Transverse colon (tissue), 4 donors: ENCODE measurements at regions not wholly inside any gene's neighbourhood (a gene's known extent, or its start where the extent isn't known, plus 50 kb on each side); places are given as distances from the start of the nearest gene placed in this dataset.

Experiments
- DNase-seq: peaks from one replicate; pipeline ENCODE4 v3.0.0-alpha.2; 2019
- H3K27ac ChIP-seq, 4 donors: fragments of 200-600 bp; sonication (generic); 2 replicates each; pipeline ENCODE4 v1.5.1; 2016 to 2018; ENCODE audit warnings: inconsistent platforms in 4 of 4
- H3K27me3 ChIP-seq: fragments of 200-600 bp; sonication (generic); 2 replicates; pipeline ENCODE4 v1.5.1; 2017; ENCODE audit warnings: inconsistent platforms
- H3K36me3 ChIP-seq, 4 donors: fragments of 200-600 bp; sonication (generic); 2 replicates each; pipeline ENCODE4 v1.5.1; 2017 to 2019; ENCODE audit warnings: inconsistent platforms in 4 of 4
- H3K4me1 ChIP-seq, 4 donors: fragments of 200-600 bp; sonication (generic); 2 replicates each; pipeline ENCODE4 v1.5.1; 2017 to 2020; ENCODE audit warnings: inconsistent platforms in 4 of 4
- H3K4me3 ChIP-seq, 4 donors: fragments of 200-600 bp; sonication (generic); 1 replicate in 1 of 4; 2 replicates in 3 of 4; pipeline versions ENCODE4 v1.5.1 to v1.6.1; 2017 to 2019; ENCODE audit warnings: inconsistent platforms in 4 of 4
- H3K9me3 ChIP-seq, 2 donors: fragments of 200-600 bp; sonication (generic); 2 replicates each; pipeline ENCODE4 v1.5.1; 2017 to 2019; ENCODE audit warnings: inconsistent platforms in 2 of 2
- EP300 ChIP-seq: sonication (generic); formaldehyde crosslinking; IDR thresholded peaks from one replicate; pipeline ENCODE4 v1.6.1; 2017; ENCODE audit warnings: antibody characterized with exemption, low read depth
- POLR2A ChIP-seq: fragments of 450-650 bp; IDR thresholded peaks from one replicate; pipeline ENCODE4 v1.6.1; 2016; ENCODE audit warnings: antibody characterized with exemption, mild to moderate bottlenecking, moderate library complexity
- POLR2AphosphoS5 ChIP-seq, 3 donors: sonication (generic); formaldehyde crosslinking; IDR thresholded peaks; one replicate each; pipeline ENCODE4 v1.6.1; 2016; ENCODE audit warnings: antibody characterized with exemption in 3 of 3
- WGBS, 2 donors: methylation state at CpG; one replicate each; pipeline ENCODE4 v1.1.5; 2018; ENCODE audit warnings: low coverage in 1 of 2; 5-methylcytosine and 5-hydroxymethylcytosine counted together
- in situ Hi-C, 4 donors: fragments of 200-750 bp; cut with MboI; loops; one replicate each; pipeline versions ENCODE4 v1.15.0 to v1.15.1; 2017; ENCODE audit warnings: low sequenced_read_pairs in 3 of 4, low pct_ligation_motif_present in 1 of 4, low pct_unique_long_range_greater_than_20kb in 1 of 4
- intact Hi-C: fragments of 100-400 bp; cut with DNase I; formaldehyde crosslinking; loops from one replicate; pipeline ENCODE4 v1.15.1; 2023; ENCODE audit warnings: low total_unique reads
- TF ChIP-seq, protein P1 (sequence below), 5 experiments: fragments of 200-600 bp in 3 of 5; fragments of 450-650 bp in 2 of 5; sonication (generic) in 3 of 5; IDR thresholded peaks; 1 replicate in 2 of 5; 2 replicates in 3 of 5; pipeline ENCODE4 v1.5.1; 2016 to 2017; ENCODE audit warnings: antibody characterized with exemption in 5 of 5, inconsistent platforms in 3 of 5, mild to moderate bottlenecking in 2 of 5, moderate library complexity in 1 of 5

DNA sequence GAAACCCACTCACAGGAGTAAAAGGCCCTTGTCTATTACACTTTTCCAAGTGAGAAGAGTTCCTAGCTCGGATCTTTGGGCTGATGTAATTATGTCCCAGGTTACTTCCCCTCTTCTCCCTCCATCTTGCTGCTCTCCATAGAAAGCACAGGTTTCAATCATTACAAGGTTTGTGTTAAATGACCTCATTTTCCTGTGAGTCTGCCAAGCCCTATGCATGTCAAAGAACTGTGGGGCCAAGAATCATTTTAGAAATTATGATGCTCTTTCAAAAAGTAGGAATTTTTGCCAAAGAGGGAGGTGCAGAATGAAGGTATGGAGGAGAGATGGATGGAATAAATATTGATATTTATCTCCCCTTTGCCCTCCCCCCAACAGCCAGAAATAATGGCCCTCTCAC, 129.3 kb upstream of the TPM1 start:
- Histone ChIP-seq H3K4me3 (no peak overlapping the region), H3K27me3 (no peaks in the 10 kb centered on the region), H3K9me3 (no peaks in the 10 kb centered on the region), H3K36me3 (no peaks in the 10 kb centered on the region), H3K27ac (no peak overlapping the region), H3K4me1 (no peaks in the 10 kb centered on the region)
- 53% methylated on average over 1 of the region's 1 CpG; no CpG with 5 or more reads in 1 of the 2 donors for WGBS, 2 donors
- DNase-seq = no peak
- in situ Hi-C loops (no loop called here), intact Hi-C loops (loop anchor here (5.0 kb wide), 1 partner anchor 44 kb away; no protein-coding TSS in a partner anchor)
- no peak for TF ChIP-seq POLR2AphosphoS5 (IDR thresholded peaks at IDR 0.05)
- TF ChIP-seq, protein P1, sequence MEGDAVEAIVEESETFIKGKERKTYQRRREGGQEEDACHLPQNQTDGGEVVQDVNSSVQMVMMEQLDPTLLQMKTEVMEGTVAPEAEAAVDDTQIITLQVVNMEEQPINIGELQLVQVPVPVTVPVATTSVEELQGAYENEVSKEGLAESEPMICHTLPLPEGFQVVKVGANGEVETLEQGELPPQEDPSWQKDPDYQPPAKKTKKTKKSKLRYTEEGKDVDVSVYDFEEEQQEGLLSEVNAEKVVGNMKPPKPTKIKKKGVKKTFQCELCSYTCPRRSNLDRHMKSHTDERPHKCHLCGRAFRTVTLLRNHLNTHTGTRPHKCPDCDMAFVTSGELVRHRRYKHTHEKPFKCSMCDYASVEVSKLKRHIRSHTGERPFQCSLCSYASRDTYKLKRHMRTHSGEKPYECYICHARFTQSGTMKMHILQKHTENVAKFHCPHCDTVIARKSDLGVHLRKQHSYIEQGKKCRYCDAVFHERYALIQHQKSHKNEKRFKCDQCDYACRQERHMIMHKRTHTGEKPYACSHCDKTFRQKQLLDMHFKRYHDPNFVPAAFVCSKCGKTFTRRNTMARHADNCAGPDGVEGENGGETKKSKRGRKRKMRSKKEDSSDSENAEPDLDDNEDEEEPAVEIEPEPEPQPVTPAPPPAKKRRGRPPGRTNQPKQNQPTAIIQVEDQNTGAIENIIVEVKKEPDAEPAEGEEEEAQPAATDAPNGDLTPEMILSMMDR (IDR thresholded peaks at IDR 0.05) = no peak
- TF ChIP-seq POLR2A = no peak
- TF ChIP-seq EP300 = no peak

DNA sequence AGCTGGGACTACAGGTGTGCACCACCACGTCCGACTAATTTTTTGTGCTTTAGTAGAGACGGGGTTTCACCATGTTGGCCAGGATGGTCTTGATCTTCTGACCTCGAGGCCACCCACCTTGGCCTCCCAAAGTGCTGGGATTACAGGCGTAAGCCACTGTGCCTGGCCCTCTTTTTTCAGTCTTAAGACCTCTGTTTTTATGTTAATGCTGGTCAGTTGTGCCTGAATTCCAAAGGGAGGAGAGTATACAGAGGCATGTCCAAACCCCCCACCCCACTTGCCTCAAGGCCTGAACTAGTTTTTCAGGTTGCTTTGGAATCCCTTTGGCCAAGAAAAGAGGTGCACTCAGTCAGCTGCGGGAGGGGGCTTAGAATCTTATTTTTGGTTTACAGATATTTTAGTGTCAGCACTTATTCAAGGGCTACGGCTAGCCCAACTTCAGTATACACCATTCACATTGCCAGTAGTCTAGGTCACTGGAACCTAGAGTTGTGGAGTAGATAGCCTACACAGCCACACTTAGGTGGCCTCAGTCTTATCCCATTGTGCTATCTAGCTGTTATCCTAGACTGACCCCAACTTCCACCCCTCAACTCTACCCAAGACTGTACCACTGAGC, 128.0 kb upstream of the TPM1 start:
- H3K27me3 ChIP-seq = no peaks in the 10 kb centered on the region
- in situ Hi-C loops = no loop called here
- DNase-seq = no peak
- no peak overlapping the region for H3K27ac ChIP-seq
- H3K9me3 ChIP-seq = no peaks in the 10 kb centered on the region
- intact Hi-C loops = loop anchor here (5.0 kb wide), 1 partner anchor 43 kb away; no protein-coding TSS in a partner anchor
- TF ChIP-seq POLR2A (no peak), EP300 (no peak), POLR2AphosphoS5 (IDR thresholded peaks at IDR 0.05) (no peak)
- TF ChIP-seq, protein P1 (IDR thresholded peaks at IDR 0.05) = no peak
- no peaks in the 10 kb centered on the region for H3K4me1 ChIP-seq
- no peak overlapping the region for H3K4me3 ChIP-seq
- 91% methylated on average over 7 of the region's 7 CpGs; no CpG with 5 or more reads in 1 of the 2 donors for WGBS, 2 donors
- no peaks in the 10 kb centered on the region for H3K36me3 ChIP-seq

DNA sequence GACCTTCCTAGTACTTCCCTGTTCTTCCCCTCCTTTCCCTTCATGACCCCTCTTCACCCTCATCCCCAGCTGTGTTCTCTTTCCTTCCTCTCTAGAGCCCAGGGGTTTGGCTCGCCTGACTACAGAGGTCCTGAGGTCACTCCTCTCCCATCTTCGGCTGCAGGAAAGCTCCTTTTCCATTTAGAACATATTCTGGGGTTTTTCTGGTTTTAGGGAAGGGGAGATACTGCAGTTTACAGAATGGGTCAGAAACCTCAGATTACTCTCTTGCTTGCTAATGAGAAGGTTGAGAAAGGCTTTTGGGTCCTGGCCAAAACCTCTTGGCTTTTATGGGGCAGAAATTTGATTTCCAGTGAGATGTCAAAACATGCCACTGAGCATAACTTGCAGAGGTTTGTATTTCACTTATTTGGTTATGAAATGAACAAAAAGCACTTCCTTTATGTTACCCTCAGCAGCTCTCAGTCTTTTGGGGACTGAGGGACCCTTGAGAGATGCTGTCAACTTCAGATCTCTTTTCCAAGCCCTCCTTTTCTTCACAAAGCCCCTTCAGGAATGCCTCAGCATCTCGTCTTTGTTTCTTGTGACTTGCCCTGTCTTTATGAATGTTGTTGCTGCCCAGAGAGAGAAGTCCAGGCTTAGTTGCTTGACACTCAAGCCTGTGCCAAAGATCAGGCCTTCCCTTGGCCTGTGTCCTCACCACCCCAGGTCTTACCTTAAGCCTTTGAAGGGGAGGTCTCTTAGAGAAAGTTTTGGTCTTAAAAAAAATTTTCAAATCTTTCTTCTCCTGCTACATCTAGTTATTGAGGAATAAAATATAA, 121.7 kb upstream of the TPM1 start:
- Histone ChIP-seq H3K4me3 (no peak overlapping the region), H3K9me3 (no peaks in the 10 kb centered on the region), H3K36me3 (no peaks in the 10 kb centered on the region), H3K27me3 (no peaks in the 10 kb centered on the region), H3K27ac (peak overlapping the region; percentile 26 to 57 (median 38)), H3K4me1 (peaks cover 0 to 21% (median 0%) of the 10 kb centered on the region in 4 donors)
- no peak for DNase-seq
- in situ Hi-C loops = no loop called here
- WGBS, 2 donors = 56 to 90% methylated on average over 2 to 3 of the region's 3 CpGs
- TF ChIP-seq POLR2AphosphoS5 (IDR thresholded peaks at IDR 0.05) (no peak), POLR2A (no peak), EP300 (no peak)
- TF ChIP-seq, protein P1 (IDR thresholded peaks at IDR 0.05) = no peak
- intact Hi-C loops = loop anchor here (1.0 kb wide), 1 partner anchor 44 kb away; no protein-coding TSS in a partner anchor

DNA sequence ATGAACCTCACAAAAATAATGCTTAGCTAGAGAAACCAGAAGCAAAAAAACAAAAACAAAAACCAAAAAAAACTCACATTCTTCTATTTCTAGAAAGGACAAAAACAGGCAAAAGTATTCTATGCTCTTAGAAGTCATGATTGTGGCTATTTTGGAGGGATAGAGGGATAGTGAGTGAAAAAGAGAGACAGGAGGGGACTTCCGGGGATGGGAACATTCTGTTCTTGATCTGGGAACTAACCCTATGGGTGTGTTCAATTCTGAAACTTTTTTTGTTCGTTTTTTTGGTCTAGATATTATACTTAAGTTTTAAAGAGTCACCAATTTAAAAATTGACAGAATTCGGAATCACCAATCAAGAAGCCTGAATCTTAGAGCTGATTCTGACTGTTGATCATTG, 120.0 kb upstream of the TPM1 start:
- Histone ChIP-seq H3K27me3 (no peaks in the 10 kb centered on the region), H3K4me3 (no peak overlapping the region), H3K4me1 (peaks cover 0 to 21% (median under 1%) of the 10 kb centered on the region in 4 donors), H3K9me3 (no peaks in the 10 kb centered on the region), H3K27ac (no peak overlapping the region), H3K36me3 (no peaks in the 10 kb centered on the region)
- intact Hi-C loops = no loop called here
- 66 to 70% methylated on average over 3 of the region's 3 CpGs for WGBS, 2 donors
- no peak for TF ChIP-seq EP300
- TF ChIP-seq POLR2AphosphoS5 (IDR thresholded peaks at IDR 0.05) = no peak
- no peak for TF ChIP-seq POLR2A
- TF ChIP-seq, protein P1 (IDR thresholded peaks at IDR 0.05) = no peak
- in situ Hi-C loops = no loop called here
- DNase-seq = no peak
